ENCODE measurements at regions not wholly inside any gene's neighbourhood (a gene's known extent, or its start where the extent isn't known, plus 50 kb on each side); places are given as distances from the start of the nearest gene placed in this dataset.

DNA sequence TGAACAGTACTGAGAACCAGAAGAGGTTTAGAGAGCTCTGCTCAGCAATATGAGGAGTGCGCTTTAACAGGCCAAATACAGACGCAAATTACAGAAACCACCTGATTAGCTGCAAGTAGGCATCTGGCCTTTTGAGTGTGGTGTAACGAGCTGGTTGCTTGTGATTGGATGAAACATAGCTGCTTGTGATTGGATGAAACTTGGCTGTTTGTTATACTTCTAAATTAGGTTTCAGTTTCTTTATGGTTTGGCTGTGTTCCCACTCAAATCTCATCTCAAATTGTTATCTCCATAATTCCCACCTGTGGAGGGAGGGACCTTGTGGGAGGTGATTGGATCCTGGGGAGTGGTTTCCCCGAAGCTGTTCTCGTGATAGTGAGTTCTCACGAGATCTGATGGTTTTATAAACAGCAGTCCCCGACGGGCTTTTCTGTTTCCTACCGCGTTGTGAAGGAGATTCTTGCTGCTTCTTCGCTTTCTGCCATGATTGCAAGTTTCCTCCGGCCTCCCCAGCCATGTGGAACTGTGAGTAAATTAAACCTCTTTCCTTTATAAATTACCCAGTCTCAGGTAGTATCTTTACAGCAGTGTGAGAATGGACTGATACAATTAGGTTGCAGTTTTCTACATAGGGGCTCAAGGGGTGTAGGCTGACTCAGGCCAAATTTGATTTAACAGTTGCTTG lies 655.9 kb upstream of the MAN1A1 start:
- intact Hi-C loops (cut with DNase I), result no loop called here

DNA sequence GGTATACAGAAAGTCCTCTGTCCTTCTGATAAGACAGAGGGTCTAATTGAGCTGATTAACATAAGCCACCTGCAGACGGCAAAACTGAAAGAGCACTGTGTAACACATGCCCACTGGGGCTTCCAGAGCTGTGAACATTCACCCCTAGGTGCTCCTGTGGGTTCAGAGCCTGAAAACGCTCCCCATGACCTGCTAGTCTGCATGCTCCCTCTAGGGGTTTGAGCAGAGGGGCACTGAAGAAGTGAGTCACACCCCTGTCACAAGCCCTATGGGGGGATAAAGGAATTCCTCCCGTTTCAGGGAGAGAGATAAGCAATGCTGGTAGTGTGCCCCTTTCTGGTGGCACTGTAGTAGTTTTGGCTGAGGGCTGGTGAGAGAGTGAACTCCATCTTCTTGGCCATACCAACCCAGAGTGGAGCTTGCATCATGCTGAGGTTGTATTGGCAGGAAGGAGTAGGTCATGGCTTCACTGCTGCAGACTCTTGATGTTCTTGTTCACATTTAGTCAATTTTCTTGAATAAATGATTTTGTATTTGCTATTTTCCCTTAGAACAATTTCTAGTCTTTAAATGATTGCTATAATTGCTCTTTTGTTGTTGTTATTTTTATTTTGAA lies 637.5 kb upstream of the MAN1A1 start:
- DNase-seq, result no peak
- intact Hi-C loops (cut with DNase I), result no loop called here

More for the DNA sequence above, 655.9 kb upstream of the MAN1A1 start:
- DNase-seq, result no peak

GRCh38 chr6:119985952-119986736 lies 636.6 kb upstream of the MAN1A1 start:
- intact Hi-C loops (cut with DNase I), result no loop called here
- no peak for DNase-seq

- no peak for DNase-seq
- intact Hi-C loops (cut with DNase I), result no loop called here
These were observed 631.2 kb upstream of the MAN1A1 start for GRCh38 chr6:119980802-119981201.

GRCh38 chr6:119979862-119980261 lies 630.3 kb upstream of the MAN1A1 start:
- no peak for DNase-seq
- intact Hi-C loops (cut with DNase I), result no loop called here

DNA sequence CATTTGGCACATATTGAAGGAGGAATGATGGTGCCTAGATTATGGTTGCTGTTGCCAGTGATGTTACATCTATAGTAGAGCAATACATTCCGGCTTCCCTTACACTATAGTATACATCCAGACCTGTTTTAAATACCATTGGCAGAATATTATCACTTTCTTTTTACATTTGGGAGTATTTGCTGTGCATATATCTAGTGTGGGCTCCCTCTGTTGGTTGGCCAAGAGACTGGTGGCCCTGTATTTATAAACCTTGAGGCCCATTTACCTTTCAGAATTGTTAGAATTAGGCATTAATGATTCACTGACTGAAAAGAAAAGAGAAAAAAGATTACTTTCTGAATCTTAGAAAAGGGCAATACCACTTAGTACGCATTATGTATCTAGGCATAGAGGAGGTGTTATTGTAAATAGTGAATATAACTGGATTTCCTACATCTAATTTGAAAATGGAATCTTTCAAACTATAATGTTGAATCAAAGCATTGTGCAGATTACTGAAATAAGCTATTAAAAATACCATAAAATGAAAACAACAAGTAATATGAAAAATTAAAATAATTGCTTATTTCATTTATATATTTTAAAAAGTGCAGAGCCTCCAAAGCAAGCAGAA lies 628.8 kb upstream of the MAN1A1 start:
- intact Hi-C loops (cut with DNase I), result no loop called here
- no peak for DNase-seq

DNA sequence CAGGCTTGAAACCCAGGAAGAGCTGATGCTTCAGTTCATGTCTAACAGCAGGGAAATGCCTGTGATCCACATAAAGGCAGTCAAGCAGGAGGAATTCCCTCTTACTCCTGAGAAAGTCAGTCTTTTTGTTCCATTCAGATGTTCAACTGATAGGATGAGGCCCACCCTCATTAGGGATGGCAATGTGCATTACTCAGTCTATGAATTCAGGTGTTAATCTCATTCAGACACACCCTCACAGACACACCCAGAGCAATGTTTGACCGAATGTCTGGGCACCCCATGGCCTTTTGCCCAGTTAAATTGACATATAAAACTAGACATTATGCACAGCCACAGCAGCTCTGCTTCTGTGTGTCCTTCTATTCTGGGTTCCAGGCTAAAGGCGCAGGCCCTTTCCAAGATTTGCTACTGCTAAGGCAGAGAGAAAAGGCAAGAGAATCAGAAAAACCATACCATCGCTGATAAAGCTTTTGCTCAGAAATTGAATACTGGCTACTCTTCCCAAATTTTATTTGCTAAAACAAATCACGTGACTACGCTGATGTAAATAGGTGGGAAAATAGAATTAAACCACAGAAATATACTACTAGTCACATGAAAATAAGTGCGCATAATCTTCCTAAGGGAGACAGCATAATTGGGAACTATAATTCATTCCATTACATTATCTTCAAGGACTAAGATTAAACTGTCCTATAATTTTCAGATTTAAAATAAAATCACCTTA lies 625.0 kb upstream of the MAN1A1 start:
- DNase-seq, result no peak
- intact Hi-C loops (cut with DNase I), result no loop called here

DNA sequence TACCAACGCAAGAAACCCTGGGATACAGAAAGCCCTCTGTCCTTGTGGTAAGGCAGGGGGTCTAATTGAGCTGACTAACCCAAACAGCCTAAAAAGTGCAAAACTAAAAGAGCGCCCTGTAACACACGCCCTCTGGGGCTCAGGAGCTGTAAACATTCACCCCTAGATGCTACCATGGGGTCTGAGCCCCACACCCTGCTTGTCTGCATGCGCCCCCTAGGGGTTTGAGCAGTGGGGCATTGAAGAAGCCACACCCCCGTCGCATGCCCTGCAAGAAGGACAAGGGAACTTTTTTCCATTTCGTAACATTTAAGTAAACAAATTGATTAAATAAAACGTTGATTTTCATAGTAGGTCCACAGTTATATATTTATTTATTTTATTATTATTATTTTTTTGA lies 616.9 kb upstream of the MAN1A1 start:
- DNase-seq, result no peak
- intact Hi-C loops (cut with DNase I), result no loop called here

- intact Hi-C loops (cut with DNase I), result no loop called here
These were observed 616.3 kb upstream of the MAN1A1 start for GRCh38 chr6:119965900-119966299.

GRCh38 chr6:119965008-119965407 lies 615.4 kb upstream of the MAN1A1 start:
- DNase-seq, result no peak
- intact Hi-C loops (cut with DNase I), result no loop called here

More at GRCh38 chr6:119965900-119966299, 616.3 kb upstream of the MAN1A1 start:
- peak in 1 of 10 donors; percentile 61 for DNase-seq

DNA sequence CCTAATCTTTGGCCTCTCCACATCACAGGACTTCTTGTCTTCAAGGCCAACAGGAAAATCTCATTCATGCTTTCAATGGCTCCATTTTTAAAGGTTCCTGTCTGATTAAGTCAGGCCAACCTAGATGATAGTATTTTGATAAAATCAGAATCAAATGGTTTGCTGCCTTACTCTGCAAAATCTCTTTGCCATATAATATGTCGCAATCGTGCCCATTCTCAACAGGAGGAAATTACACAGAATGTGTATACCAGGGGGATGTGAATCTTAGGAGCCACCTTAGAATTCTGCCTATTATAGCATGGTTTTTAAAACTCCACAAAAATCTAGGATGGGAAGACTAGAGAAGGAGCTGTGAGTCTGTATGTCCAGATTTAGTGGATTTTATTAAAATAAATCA lies 612.9 kb upstream of the MAN1A1 start:
- DNase-seq, result no peak
- intact Hi-C loops (cut with DNase I), result no loop called here

DNA sequence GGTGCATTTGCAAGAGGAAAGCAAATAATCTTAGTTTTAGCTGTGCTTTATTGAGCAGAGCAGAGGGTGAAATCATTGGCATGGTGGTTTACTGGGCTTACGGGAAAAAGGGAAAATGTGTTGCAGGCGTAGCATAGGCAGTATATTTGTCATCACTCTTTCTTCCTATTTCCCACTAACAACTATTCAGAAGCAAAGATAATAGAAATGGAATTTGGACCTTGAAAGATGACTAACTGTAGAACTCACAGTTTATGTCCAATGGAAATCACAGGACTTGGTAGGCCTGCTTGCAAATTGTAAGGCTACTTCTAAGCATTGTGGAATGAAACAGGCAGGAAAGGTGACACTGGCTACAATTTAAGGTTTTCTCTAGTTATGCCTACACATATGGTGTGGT lies 611.9 kb upstream of the MAN1A1 start:
- intact Hi-C loops (cut with DNase I), result no loop called here
- no peak for DNase-seq

DNA sequence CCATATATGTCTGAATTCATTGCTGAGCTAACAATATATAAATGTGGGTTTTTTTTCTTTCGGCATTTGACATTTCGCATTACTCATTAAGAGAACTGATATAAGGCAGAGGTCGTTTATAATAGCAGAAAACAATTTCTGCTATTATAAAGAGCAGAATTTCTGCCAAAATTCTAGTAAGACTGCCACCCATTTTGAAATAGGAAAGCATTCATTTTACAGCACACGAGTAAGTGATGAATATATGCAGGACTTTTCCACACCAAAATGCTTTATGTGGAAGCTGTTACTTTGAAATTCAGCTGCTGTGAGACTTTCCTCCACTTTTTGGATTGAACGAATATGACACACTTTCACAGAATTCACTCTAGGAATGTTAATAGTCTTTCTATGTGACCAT lies 610.9 kb upstream of the MAN1A1 start:
- no peak for DNase-seq
- intact Hi-C loops (cut with DNase I), result no loop called here

GRCh38 chr6:119960036-119960435 lies 610.5 kb upstream of the MAN1A1 start:
- intact Hi-C loops (cut with DNase I), result no loop called here
- DNase-seq, result no peak

DNA sequence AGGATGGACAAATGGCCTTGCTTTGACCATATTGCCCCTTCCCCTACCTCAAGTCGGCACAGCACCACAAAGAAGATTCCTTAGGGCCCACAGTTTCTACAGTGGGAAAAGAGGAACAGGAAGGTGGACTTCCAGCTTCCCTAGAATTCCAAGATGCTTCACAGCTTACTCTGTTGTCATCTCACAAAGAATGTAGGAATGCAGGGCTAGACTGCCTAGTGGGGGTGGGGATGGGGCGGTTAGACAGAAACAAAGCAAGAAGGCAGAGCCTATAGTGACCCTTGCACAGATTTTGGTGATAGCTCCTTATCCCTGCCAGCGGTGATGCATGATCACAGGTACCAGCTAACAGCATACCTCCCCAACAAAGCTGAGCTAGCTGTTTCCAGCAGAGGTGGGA lies 607.6 kb upstream of the MAN1A1 start:
- intact Hi-C loops (cut with DNase I), result no loop called here
- DNase-seq, result peak in 1 of 10 donors; percentile 38

- intact Hi-C loops (cut with DNase I), result no loop called here
These were observed 603.1 kb upstream of the MAN1A1 start for GRCh38 chr6:119952696-119953095.

GRCh38 chr6:119950681-119951080 lies 601.1 kb upstream of the MAN1A1 start:
- no peak for DNase-seq
- intact Hi-C loops (cut with DNase I), result no loop called here

More at GRCh38 chr6:119952696-119953095, 603.1 kb upstream of the MAN1A1 start:
- no peak for DNase-seq

DNA sequence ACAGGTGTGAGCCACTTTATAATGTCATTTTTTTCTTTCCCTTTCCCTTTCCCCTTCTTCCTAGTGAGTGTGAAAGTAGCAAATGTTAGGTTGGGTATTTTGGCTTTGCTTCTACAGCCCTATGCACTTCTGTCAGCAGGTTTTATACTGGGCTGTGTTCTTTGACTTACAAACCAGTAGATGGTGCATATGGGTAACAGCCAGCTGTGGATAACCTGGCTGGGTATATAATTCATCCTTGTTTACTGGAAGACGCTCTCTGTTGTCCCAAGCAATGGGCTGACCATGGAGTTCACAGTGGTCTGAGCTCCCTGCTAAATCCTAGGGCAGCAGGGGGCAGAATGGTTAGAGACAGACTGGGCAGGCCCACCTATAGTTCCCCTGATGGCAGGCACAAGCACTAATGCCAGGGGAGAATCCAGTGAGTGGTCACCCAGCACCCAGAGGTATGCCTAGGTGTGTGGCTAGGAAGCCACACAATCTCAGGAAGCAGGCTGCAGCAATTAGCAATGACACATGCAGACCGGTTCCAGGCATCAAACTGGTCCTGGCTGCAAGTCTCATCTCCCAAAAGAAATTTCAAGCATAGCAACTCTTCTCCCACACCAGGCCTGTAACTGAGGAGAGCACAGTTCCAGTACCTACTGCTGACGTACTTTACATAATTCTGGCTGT lies 592.7 kb upstream of the MAN1A1 start:
- DNase-seq, result no peak

DNA sequence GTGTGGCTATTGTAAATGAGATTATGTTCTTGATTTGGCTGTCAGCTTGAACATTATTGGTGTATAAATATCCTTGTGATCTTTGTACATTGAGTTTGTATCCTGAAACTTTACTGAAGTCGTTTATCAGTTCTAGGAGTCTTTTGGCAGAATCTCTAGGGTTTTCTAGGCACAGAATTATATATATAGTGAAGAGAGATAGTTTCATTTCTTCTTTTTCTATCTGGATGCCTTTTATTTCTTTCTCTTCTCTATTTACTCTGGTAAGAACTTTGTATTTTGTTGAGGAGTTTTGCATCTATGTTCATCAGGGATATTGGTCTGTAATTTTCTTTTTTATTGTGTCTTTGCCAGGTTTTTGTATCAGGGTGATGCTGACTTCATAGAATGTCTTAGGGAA lies 589.2 kb upstream of the MAN1A1 start:
- no peak for DNase-seq
- intact Hi-C loops (cut with DNase I), result no loop called here

More for the DNA sequence above, 592.7 kb upstream of the MAN1A1 start:
- intact Hi-C loops (cut with DNase I), result no loop called here

GRCh38 chr6:119934816-119935215 lies 585.3 kb upstream of the MAN1A1 start:
- DNase-seq, result no peak
- intact Hi-C loops (cut with DNase I), result no loop called here
